B cell (primary cell): ENCODE measurements at regions not wholly inside any gene's neighbourhood (a gene's known extent, or its start where the extent isn't known, plus 50 kb on each side); places are given as distances from the start of the nearest gene placed in this dataset.

Experiments used
- ATAC-seq: fragments of 200-7000 bp; cut with Tn5 transposase; one replicate; pipeline ENCODE4 v1.10.0; 2021; ENCODE audit warnings: low read depth, mild to moderate bottlenecking, moderate number of reproducible peaks, moderate library complexity
- CTCF ChIA-PET: fragments of 350-600 bp; sonication (Branson Sonifier 250); formaldehyde crosslinking; loops from one replicate; lab custom pipeline; 2021; ENCODE audit warnings: antibody characterized with exemption, inconsistent platforms; lab: Charles Lee
- POLR2A ChIA-PET: fragments of 350-600 bp; sonication (Branson Sonifier 250); formaldehyde crosslinking; loops from one replicate; lab custom pipeline; 2021; ENCODE audit warnings: antibody characterized with exemption; lab: Charles Lee
- DNase-seq: peaks from one replicate; pipeline ENCODE4 v3.0.0; 2013
- H2AFZ ChIP-seq: 2 replicates; pipeline ENCODE4 v1.6.1; 2012; ENCODE audit warnings: mild to moderate bottlenecking, low read depth, low read length; ENCODE audit not compliant: insufficient read depth, poor library complexity, severe bottlenecking
- H3K27ac ChIP-seq, 2 donors: 1 replicate in 1 of 2; 2 replicates in 1 of 2; pipeline ENCODE4 v1.5.1; 2012 to 2013; ENCODE audit warnings: low read length in 2 of 2, mild to moderate bottlenecking in 2 of 2, moderate library complexity in 1 of 2
- H3K27me3 ChIP-seq, 4 experiments: fragments of 200-600 bp in 1 of 4; sonication (generic) in 1 of 4; replicated peaks in 1 of 4; 1 replicate in 2 of 4; 2 replicates in 2 of 4; pipeline versions ENCODE4 v1.6.1 to v1.7.0; 2013 to 2016; ENCODE audit warnings: low read length in 3 of 4, mild to moderate bottlenecking in 2 of 4, mixed read lengths in 1 of 4, moderate library complexity in 1 of 4; ENCODE audit not compliant: insufficient read depth in 4 of 4, control insufficient read depth in 3 of 4; ENCODE audit errors: control extremely low read depth in 1 of 4
- H3K36me3 ChIP-seq, 2 experiments: replicated peaks in 1 of 2; 1 replicate in 1 of 2; 2 replicates in 1 of 2; pipeline versions ENCODE4 v1.6.1 to v1.7.1; 2013; ENCODE audit warnings: low read length in 1 of 2; ENCODE audit not compliant: insufficient read depth in 2 of 2, control insufficient read depth in 1 of 2; ENCODE audit errors: control extremely low read depth in 1 of 2, extremely low read depth in 1 of 2
- H3K4me1 ChIP-seq, 2 donors: fragments of 200-600 bp in 1 of 2; sonication (generic) in 1 of 2; 1 replicate in 1 of 2; 2 replicates in 1 of 2; pipeline versions ENCODE4 v1.5.1 to v1.6.1; 2013 to 2017; ENCODE audit warnings: low read length in 2 of 2; ENCODE audit not compliant: control insufficient read depth in 2 of 2, insufficient read depth in 2 of 2
- H3K4me2 ChIP-seq: replicated peaks from 2 replicates; pipeline ENCODE3; 2012; ENCODE audit warnings: mild to moderate bottlenecking, low read depth, low read length; ENCODE audit not compliant: poor library complexity, severe bottlenecking
- H3K4me3 ChIP-seq, 5 experiments: fragments of 200-600 bp in 1 of 5; sonication (generic) in 1 of 5; 1 replicate in 3 of 5; 2 replicates in 2 of 5; pipeline versions ENCODE4 v1.5.1 to v1.7.0; 2011 to 2016; ENCODE audit warnings: low read length in 4 of 5, mild to moderate bottlenecking in 4 of 5, low read depth in 2 of 5, control low read depth in 1 of 5, moderate library complexity in 1 of 5; ENCODE audit not compliant: insufficient read depth in 1 of 5; ENCODE audit errors: control extremely low read depth in 1 of 5, extremely low read depth in 1 of 5
- H3K79me2 ChIP-seq: fragments of 200-600 bp; sonication (generic); one replicate; pipeline ENCODE4 v1.6.0; 2016; ENCODE audit warnings: low read length; ENCODE audit not compliant: control insufficient read depth, insufficient read depth
- H3K9ac ChIP-seq: fragments of 200-600 bp; sonication (generic); 2 replicates; pipeline ENCODE4 v1.6.1; 2017; ENCODE audit warnings: mild to moderate bottlenecking, low read length, moderate library complexity
- H3K9me3 ChIP-seq, 3 donors: one replicate each; pipeline versions ENCODE4 v1.6.1 to v1.7.1; 2013; ENCODE audit warnings: low read length in 2 of 3; ENCODE audit not compliant: control insufficient read depth in 2 of 3, insufficient read depth in 1 of 3; ENCODE audit errors: control extremely low read depth in 1 of 3
- H4K20me1 ChIP-seq: 2 replicates; pipeline ENCODE4 v1.6.0; 2012; ENCODE audit warnings: mild to moderate bottlenecking, low read length; ENCODE audit not compliant: insufficient read depth, control insufficient read depth, poor library complexity, severe bottlenecking
- H3K27ac Mint-ChIP-seq: one replicate; pipeline ENCODE4 v1.8.0; 2021; ENCODE audit warnings: mixed read lengths
- H3K27me3 Mint-ChIP-seq: one replicate; pipeline ENCODE4 v1.8.0; 2021; ENCODE audit warnings: mixed read lengths
- H3K4me1 Mint-ChIP-seq: one replicate; pipeline ENCODE4 v1.8.0; 2021; ENCODE audit warnings: mixed read lengths
- H3K4me3 Mint-ChIP-seq: one replicate; pipeline ENCODE4 v1.8.0; 2021; ENCODE audit warnings: mixed read lengths
- H3K9me3 Mint-ChIP-seq: one replicate; pipeline ENCODE4 v1.8.0; 2022; ENCODE audit warnings: mixed read lengths; ENCODE audit not compliant: insufficient read depth
- EZH2 ChIP-seq: IDR thresholded peaks from 2 replicates; pipeline ENCODE4 v1.6.1; 2012; ENCODE audit warnings: borderline replicate concordance, low read depth, mild to moderate bottlenecking, moderate library complexity, low read length; ENCODE audit not compliant: insufficient read depth, poor library complexity, severe bottlenecking
- WGBS: methylation state at CpG from one replicate; pipeline ENCODE4 v1.1.5; 2013; ENCODE audit warnings: missing lambda C conversion rate; ENCODE audit not compliant: insufficient coverage; 5-methylcytosine and 5-hydroxymethylcytosine counted together
- intact Hi-C: fragments of 100-400 bp; cut with micrococcal nuclease; formaldehyde crosslinking; loops from one replicate; pipeline ENCODE4 v1.10.0; 2022
- TF ChIP-seq, protein P1 (sequence below): fragments of 200-600 bp; IDR thresholded peaks from one replicate; pipeline ENCODE4 v1.8.0; 2022; ENCODE audit warnings: antibody characterized with exemption, mild to moderate bottlenecking

DNA sequence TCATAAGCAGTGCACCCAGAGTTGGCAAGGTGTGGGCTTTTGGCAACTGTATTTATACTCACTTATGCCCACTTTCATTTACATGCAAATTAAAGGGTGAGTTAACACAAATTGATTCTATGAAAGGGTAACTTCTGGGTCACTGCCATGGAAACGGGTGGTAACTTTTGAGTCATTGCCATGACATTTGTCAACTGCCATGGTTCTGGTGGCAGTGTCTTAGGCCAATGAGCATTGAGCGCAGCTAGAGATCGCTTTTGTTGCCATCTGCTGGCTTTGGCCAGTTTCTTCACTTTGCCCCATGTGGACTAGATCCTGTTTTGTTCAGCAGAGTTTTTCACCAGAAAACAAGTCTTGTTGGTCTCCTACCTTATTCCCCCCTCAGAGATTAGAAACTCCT lies 170.8 kb upstream of the NUDT6 start:
- Mint-ChIP-seq H3K4me3 (no peak overlapping the region), H3K9me3 (no peaks in the 10 kb centered on the region), H3K4me1 (no peaks in the 10 kb centered on the region), H3K27ac (no peak overlapping the region), H3K27me3 (no peaks in the 10 kb centered on the region)
- ChIA-PET CTCF (interaction anchor here (2.8 kb wide), 1 partner anchor 9 kb away, joined by 14 read pairs; no protein-coding TSS in a partner anchor), POLR2A (no interaction called here)
- Histone ChIP-seq H2AFZ (no peak overlapping the region), H3K4me2 (no peak overlapping the region), H3K27me3 (no peaks in the 10 kb centered on the region), H3K4me3 (no peak overlapping the region), H3K9me3 (peaks cover 0 to 3% (median 0%) of the 10 kb centered on the region in 3 donors), H3K79me2 (no peaks in the 10 kb centered on the region), H3K4me1 (no peaks in the 10 kb centered on the region), H3K9ac (no peak overlapping the region), H3K27ac (no peak overlapping the region), H3K36me3 (peaks cover 0 to 6% of the 10 kb centered on the region in 2 experiments), H4K20me1 (no peaks in the 10 kb centered on the region)
- no peak for ATAC-seq
- TF ChIP-seq, protein P1, sequence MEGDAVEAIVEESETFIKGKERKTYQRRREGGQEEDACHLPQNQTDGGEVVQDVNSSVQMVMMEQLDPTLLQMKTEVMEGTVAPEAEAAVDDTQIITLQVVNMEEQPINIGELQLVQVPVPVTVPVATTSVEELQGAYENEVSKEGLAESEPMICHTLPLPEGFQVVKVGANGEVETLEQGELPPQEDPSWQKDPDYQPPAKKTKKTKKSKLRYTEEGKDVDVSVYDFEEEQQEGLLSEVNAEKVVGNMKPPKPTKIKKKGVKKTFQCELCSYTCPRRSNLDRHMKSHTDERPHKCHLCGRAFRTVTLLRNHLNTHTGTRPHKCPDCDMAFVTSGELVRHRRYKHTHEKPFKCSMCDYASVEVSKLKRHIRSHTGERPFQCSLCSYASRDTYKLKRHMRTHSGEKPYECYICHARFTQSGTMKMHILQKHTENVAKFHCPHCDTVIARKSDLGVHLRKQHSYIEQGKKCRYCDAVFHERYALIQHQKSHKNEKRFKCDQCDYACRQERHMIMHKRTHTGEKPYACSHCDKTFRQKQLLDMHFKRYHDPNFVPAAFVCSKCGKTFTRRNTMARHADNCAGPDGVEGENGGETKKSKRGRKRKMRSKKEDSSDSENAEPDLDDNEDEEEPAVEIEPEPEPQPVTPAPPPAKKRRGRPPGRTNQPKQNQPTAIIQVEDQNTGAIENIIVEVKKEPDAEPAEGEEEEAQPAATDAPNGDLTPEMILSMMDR: no peak
- TF ChIP-seq EZH2: no peak
- intact Hi-C loops: no loop called here
- DNase-seq: no peak
- 100% methylated on average over 3 of the region's 3 CpGs for WGBS

DNA sequence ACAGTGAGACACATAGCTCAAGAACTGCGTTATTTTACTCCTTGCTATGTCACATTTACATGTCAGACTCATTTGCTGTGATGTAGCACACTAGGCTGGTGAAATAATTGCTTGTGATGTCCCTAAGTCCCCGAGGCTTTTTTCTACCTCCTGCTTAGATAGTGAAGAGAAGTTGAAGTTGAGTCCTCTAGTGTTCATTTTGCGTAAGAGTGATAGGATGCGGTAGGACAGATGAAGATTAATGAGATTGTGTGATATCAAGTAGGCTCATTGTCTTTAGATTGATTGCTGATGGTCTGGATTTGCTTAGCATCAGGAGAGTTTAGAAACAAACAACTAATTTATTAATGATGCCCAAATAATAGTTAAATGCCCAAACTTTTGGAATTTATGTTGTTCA lies 173.6 kb upstream of the NUDT6 start:
- H3K4me1 Mint-ChIP-seq: no peaks in the 10 kb centered on the region
- Histone ChIP-seq H3K27me3 (no peaks in the 10 kb centered on the region), H2AFZ (no peak overlapping the region), H3K36me3 (peaks cover 2 to 6% of the 10 kb centered on the region in 2 experiments), H3K79me2 (no peaks in the 10 kb centered on the region), H4K20me1 (no peaks in the 10 kb centered on the region), H3K4me3 (no peak overlapping the region), H3K9ac (no peak overlapping the region), H3K4me2 (no peak overlapping the region), H3K27ac (no peak overlapping the region), H3K4me1 (no peaks in the 10 kb centered on the region), H3K9me3 (peaks cover 0 to under 1% (median 0%) of the 10 kb centered on the region in 3 donors)
- H3K27me3 Mint-ChIP-seq: no peaks in the 10 kb centered on the region
- H3K4me3 Mint-ChIP-seq: no peak overlapping the region
- WGBS: 95% methylated on average over 3 of the region's 4 CpGs
- intact Hi-C loops: no loop called here
- DNase-seq (no peak), ATAC-seq (no peak)
- no peaks in the 10 kb centered on the region for H3K9me3 Mint-ChIP-seq
- TF ChIP-seq EZH2: no peak
- TF ChIP-seq, protein P1: no peak
- CTCF ChIA-PET: interaction anchor here (1.5 kb wide), 1 partner anchor 28 kb away, joined by 4 read pairs; no protein-coding TSS in a partner anchor
- POLR2A ChIA-PET: no interaction called here
- H3K27ac Mint-ChIP-seq: no peak overlapping the region
